ENCODE measurements at regions not wholly inside any gene's neighbourhood (a gene's known extent, or its start where the extent isn't known, plus 50 kb on each side); places are given as distances from the start of the nearest gene placed in this dataset.
A peak's percentile ranks its signal among the peaks of the same experiment; 100 is the strongest.

- Histone ChIP-seq H3K36me3 (ENCODE audit: control insufficient read depth in 2 of 2, extremely low read depth in 1 of 2, insufficient read depth in 1 of 2, low read length in 1 of 2) (no peaks in the 10 kb centered on the region), H3K9me3 (no peaks in the 10 kb centered on the region), H3K4me1 (ENCODE audit: control insufficient read depth in 1 of 2, extremely low read depth in 1 of 2, insufficient read depth in 2 of 2, low read length in 2 of 2) (no peaks in the 10 kb centered on the region), H3K4me3 (ENCODE audit: control insufficient read depth in 1 of 2, extremely low read depth in 1 of 2, low read length in 1 of 2) (no peak overlapping the region), H3K27ac (ENCODE audit: low read length) (no peak overlapping the region), H3K27me3 (replicated peaks in 1 of 2; ENCODE audit: control insufficient read depth in 2 of 2, extremely low read depth in 1 of 2, insufficient read depth in 2 of 2, low read length in 1 of 2) (no peaks in the 10 kb centered on the region)
- H3K4me3 Mint-ChIP-seq: no peak overlapping the region
- no peaks in the 10 kb centered on the region for H3K9me3 Mint-ChIP-seq
- WGBS (ENCODE audit: insufficient coverage): no CpG with 5 or more reads among the region's 4 CpGs
- no peak for ATAC-seq (replicated peaks in 1 of 4)
- H3K27me3 Mint-ChIP-seq: peaks cover 14 to 20% of the 10 kb centered on the region in 2 donors
- ChIA-PET CTCF (interaction anchor here in 1 of 2 donors (0.7 kb wide), 1 partner anchor 1786 kb away, joined by 4 read pairs; no protein-coding TSS in a partner anchor), POLR2A (no interaction called here)
- no peak for DNase-seq
- no peaks in the 10 kb centered on the region for H3K4me1 Mint-ChIP-seq
- H3K27ac Mint-ChIP-seq: no peak overlapping the region
- no peaks in the 10 kb centered on the region for H3K36me3 Mint-ChIP-seq
Observed at GRCh38 chr10:9311702-9312499, 1257.4 kb downstream of the GATA3 start.

DNA sequence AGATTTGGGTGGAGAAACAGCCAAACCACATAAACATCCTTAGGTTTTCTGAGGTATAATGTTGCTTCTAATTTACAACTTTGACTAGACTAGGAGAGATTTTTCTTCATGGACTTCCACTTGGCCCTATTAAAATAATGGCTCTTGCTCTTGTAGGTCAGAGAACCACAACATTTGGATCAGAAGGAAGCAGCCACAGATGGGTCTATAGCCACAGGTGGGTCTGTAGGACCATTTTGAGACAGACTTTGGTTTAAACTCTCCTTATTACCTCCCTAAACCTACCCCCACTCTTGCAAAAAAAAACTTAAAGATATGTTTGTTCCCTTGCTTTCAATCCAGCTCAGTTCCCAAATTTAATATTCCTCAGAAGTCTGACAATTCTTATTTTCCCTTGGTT is 1260.8 kb downstream of the GATA3 start:
- Histone ChIP-seq H3K36me3 (ENCODE audit: control insufficient read depth in 2 of 2, extremely low read depth in 1 of 2, insufficient read depth in 1 of 2, low read length in 1 of 2) (no peaks in the 10 kb centered on the region), H3K4me1 (ENCODE audit: control insufficient read depth in 1 of 2, extremely low read depth in 1 of 2, insufficient read depth in 2 of 2, low read length in 2 of 2) (no peaks in the 10 kb centered on the region), H3K4me3 (ENCODE audit: control insufficient read depth in 1 of 2, extremely low read depth in 1 of 2, low read length in 1 of 2) (no peak overlapping the region), H3K27ac (ENCODE audit: low read length) (no peak overlapping the region), H3K27me3 (replicated peaks in 1 of 2; ENCODE audit: control insufficient read depth in 2 of 2, extremely low read depth in 1 of 2, insufficient read depth in 2 of 2, low read length in 1 of 2) (no peaks in the 10 kb centered on the region), H3K9me3 (no peaks in the 10 kb centered on the region)
- no peak for ATAC-seq (replicated peaks in 1 of 4)
- no peak overlapping the region for H3K27ac Mint-ChIP-seq
- POLR2A ChIA-PET: no interaction called here
- CTCF ChIA-PET: interaction anchor here in 1 of 2 donors (0.6 kb wide), 1 partner anchor 11 kb away, joined by 3 read pairs; no protein-coding TSS in a partner anchor
- no peaks in the 10 kb centered on the region for H3K36me3 Mint-ChIP-seq
- H3K27me3 Mint-ChIP-seq: peaks cover 10 to 18% of the 10 kb centered on the region in 2 donors
- no peak for DNase-seq
- H3K9me3 Mint-ChIP-seq: no peaks in the 10 kb centered on the region
- H3K4me3 Mint-ChIP-seq: no peak overlapping the region
- H3K4me1 Mint-ChIP-seq: no peaks in the 10 kb centered on the region

GRCh38 chr10:9331583-9332008 is 1277.1 kb downstream of the GATA3 start:
- CTCF ChIA-PET: interaction anchor here (0.6 to 2.0 kb wide), 3 partner anchors 9 to 262 kb away, joined by 3 to 8 read pairs (median 4); no protein-coding TSS in a partner anchor
- H3K27me3 Mint-ChIP-seq: peaks cover 28 to 31% of the 10 kb centered on the region in 2 donors

GRCh38 chr10:9334270-9334669 is 1279.8 kb downstream of the GATA3 start:
- H3K4me3 ChIP-seq (ENCODE audit: control insufficient read depth in 1 of 2, extremely low read depth in 1 of 2, low read length in 1 of 2): no peak overlapping the region
- H3K27ac ChIP-seq (ENCODE audit: low read length): no peak overlapping the region
- DNase-seq: no peak
- ChIA-PET POLR2A (no interaction called here), CTCF (interaction anchor here in 1 of 2 donors (1.1 kb wide), 1 partner anchor 9 kb away, joined by 3 read pairs; no protein-coding TSS in a partner anchor)
- no peak for ATAC-seq (replicated peaks in 1 of 4)
- H3K27me3 ChIP-seq (replicated peaks in 1 of 2; ENCODE audit: control insufficient read depth in 2 of 2, extremely low read depth in 1 of 2, insufficient read depth in 2 of 2, low read length in 1 of 2): peaks cover 0 to 4% of the 10 kb centered on the region in 2 experiments
- no peaks in the 10 kb centered on the region for H3K36me3 ChIP-seq (ENCODE audit: control insufficient read depth in 2 of 2, extremely low read depth in 1 of 2, insufficient read depth in 1 of 2, low read length in 1 of 2)
- no peak overlapping the region for H3K4me3 Mint-ChIP-seq
- no peak overlapping the region for H3K27ac Mint-ChIP-seq
- no peaks in the 10 kb centered on the region for H3K4me1 ChIP-seq (ENCODE audit: control insufficient read depth in 1 of 2, extremely low read depth in 1 of 2, insufficient read depth in 2 of 2, low read length in 2 of 2)
- H3K4me1 Mint-ChIP-seq: peaks cover 0 to under 1% (median 0%) of the 10 kb centered on the region in 3 donors
- H3K9me3 ChIP-seq: no peaks in the 10 kb centered on the region
- 67% methylated on average over 1 of the region's 3 CpGs for WGBS (ENCODE audit: insufficient coverage)
- peaks cover 23 to 24% of the 10 kb centered on the region in 2 donors for H3K27me3 Mint-ChIP-seq
- no peaks in the 10 kb centered on the region for H3K9me3 Mint-ChIP-seq
- no peaks in the 10 kb centered on the region for H3K36me3 Mint-ChIP-seq

More at GRCh38 chr10:9331583-9332008, 1277.1 kb downstream of the GATA3 start:
- Mint-ChIP-seq H3K4me3 (no peak overlapping the region), H3K9me3 (no peaks in the 10 kb centered on the region), H3K4me1 (no peaks in the 10 kb centered on the region), H3K27ac (no peak overlapping the region), H3K36me3 (no peaks in the 10 kb centered on the region)
- Histone ChIP-seq H3K27ac (ENCODE audit: low read length) (no peak overlapping the region), H3K9me3 (no peaks in the 10 kb centered on the region), H3K36me3 (ENCODE audit: control insufficient read depth in 2 of 2, extremely low read depth in 1 of 2, insufficient read depth in 1 of 2, low read length in 1 of 2) (no peaks in the 10 kb centered on the region), H3K4me3 (ENCODE audit: control insufficient read depth in 1 of 2, extremely low read depth in 1 of 2, low read length in 1 of 2) (no peak overlapping the region), H3K27me3 (replicated peaks in 1 of 2; ENCODE audit: control insufficient read depth in 2 of 2, extremely low read depth in 1 of 2, insufficient read depth in 2 of 2, low read length in 1 of 2) (peaks cover 0 to 8% of the 10 kb centered on the region in 2 experiments), H3K4me1 (ENCODE audit: control insufficient read depth in 1 of 2, extremely low read depth in 1 of 2, insufficient read depth in 2 of 2, low read length in 2 of 2) (no peaks in the 10 kb centered on the region)
- peak in 1 of 35 experiments; percentile 68 for DNase-seq
- WGBS (ENCODE audit: insufficient coverage): no CpG with 5 or more reads among the region's 3 CpGs
- peak; percentile 26 to 50 (median 46) for ATAC-seq (replicated peaks in 1 of 4)
- POLR2A ChIA-PET: no interaction called here

GRCh38 chr10:9339716-9340115 is 1285.2 kb downstream of the GATA3 start:
- Histone ChIP-seq H3K4me1 (ENCODE audit: control insufficient read depth in 1 of 2, extremely low read depth in 1 of 2, insufficient read depth in 2 of 2, low read length in 2 of 2) (peaks cover 0 to 3% of the 10 kb centered on the region in 2 experiments), H3K36me3 (ENCODE audit: control insufficient read depth in 2 of 2, extremely low read depth in 1 of 2, insufficient read depth in 1 of 2, low read length in 1 of 2) (no peaks in the 10 kb centered on the region), H3K27ac (ENCODE audit: low read length) (no peak overlapping the region), H3K27me3 (replicated peaks in 1 of 2; ENCODE audit: control insufficient read depth in 2 of 2, extremely low read depth in 1 of 2, insufficient read depth in 2 of 2, low read length in 1 of 2) (no peaks in the 10 kb centered on the region), H3K9me3 (no peaks in the 10 kb centered on the region), H3K4me3 (ENCODE audit: control insufficient read depth in 1 of 2, extremely low read depth in 1 of 2, low read length in 1 of 2) (no peak overlapping the region)
- H3K9me3 Mint-ChIP-seq: no peaks in the 10 kb centered on the region
- no peak overlapping the region for H3K27ac Mint-ChIP-seq
- peaks cover 9 to 12% of the 10 kb centered on the region in 2 donors for H3K27me3 Mint-ChIP-seq
- H3K4me1 Mint-ChIP-seq: peaks cover 0 to 6% (median 0%) of the 10 kb centered on the region in 3 donors
- no peak overlapping the region for H3K4me3 Mint-ChIP-seq
- WGBS (ENCODE audit: insufficient coverage): no CpG with 5 or more reads among the region's 1 CpG
- H3K36me3 Mint-ChIP-seq: no peaks in the 10 kb centered on the region
- ATAC-seq (replicated peaks in 1 of 4): peak in 1 of 4 experiments; percentile 33
- ChIA-PET CTCF (interaction anchor here in 1 of 2 donors (0.7 to 1.5 kb wide), 2 partner anchors 9 to 11 kb away, joined by 3 to 6 read pairs; no protein-coding TSS in a partner anchor), POLR2A (no interaction called here)
- DNase-seq: no peak

DNA sequence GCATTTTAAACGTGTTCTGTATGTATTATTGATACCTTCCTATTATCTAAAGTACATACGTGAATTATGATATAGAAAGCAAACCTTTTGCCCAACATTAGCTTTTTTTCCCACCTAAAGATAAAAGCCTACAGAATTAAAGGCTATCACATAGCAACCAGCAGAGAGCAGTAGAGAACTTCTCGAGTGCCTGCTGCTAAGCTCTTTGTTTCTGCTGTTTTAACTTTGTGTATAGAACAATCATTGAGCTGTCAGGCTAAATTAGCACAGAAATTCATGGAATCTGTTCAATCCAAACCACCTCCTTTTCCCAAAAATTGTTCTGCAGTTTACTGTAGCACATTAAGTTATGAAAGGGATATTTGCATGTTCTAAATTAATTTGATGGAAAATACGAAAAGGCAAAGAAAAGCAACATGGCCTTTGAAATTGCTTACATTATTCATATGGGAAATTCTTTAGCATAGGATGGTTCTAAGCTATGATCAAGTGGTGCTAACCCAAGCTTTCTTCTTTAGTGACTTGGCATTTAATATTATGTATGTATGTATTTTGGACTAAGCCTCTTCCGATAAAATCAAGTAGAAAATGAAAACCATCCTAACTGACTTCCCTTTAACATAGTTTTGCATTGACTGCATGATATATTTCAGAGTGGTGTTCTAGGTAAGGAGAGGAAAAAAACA is 1288.5 kb downstream of the GATA3 start:
- ChIA-PET POLR2A (no interaction called here), CTCF (interaction anchor here (0.7 to 1.8 kb wide), 5 partner anchors 9 to 1928 kb away, joined by 3 to 8 read pairs (median 4); no protein-coding TSS in a partner anchor)
- H3K36me3 Mint-ChIP-seq: peaks cover 5% of the 10 kb centered on the region
- H3K4me1 Mint-ChIP-seq: peaks cover 3 to 6% (median 6%) of the 10 kb centered on the region in 3 donors
- 50% methylated on average over 2 of the region's 5 CpGs for WGBS (ENCODE audit: insufficient coverage)
- H3K27me3 ChIP-seq (replicated peaks in 1 of 2; ENCODE audit: control insufficient read depth in 2 of 2, extremely low read depth in 1 of 2, insufficient read depth in 2 of 2, low read length in 1 of 2): no peaks in the 10 kb centered on the region
- ATAC-seq (replicated peaks in 1 of 4) (peak in 1 of 4 experiments; percentile 38), DNase-seq (peak in 3 of 35 experiments; percentile 2 to 45 (median 4))
- peaks cover 0 to 6% of the 10 kb centered on the region in 2 experiments for H3K4me1 ChIP-seq (ENCODE audit: control insufficient read depth in 1 of 2, extremely low read depth in 1 of 2, insufficient read depth in 2 of 2, low read length in 2 of 2)
- H3K9me3 Mint-ChIP-seq: peaks cover 0 to 11% (median 6%) of the 10 kb centered on the region in 3 donors
- H3K27me3 Mint-ChIP-seq: peaks cover 3 to 7% of the 10 kb centered on the region in 2 donors
- H3K9me3 ChIP-seq: no peaks in the 10 kb centered on the region
- no peaks in the 10 kb centered on the region for H3K36me3 ChIP-seq (ENCODE audit: control insufficient read depth in 2 of 2, extremely low read depth in 1 of 2, insufficient read depth in 1 of 2, low read length in 1 of 2)
- H3K27ac Mint-ChIP-seq: no peak overlapping the region
- no peak overlapping the region for H3K4me3 Mint-ChIP-seq
- H3K27ac ChIP-seq (ENCODE audit: low read length): no peak overlapping the region
- H3K4me3 ChIP-seq (ENCODE audit: control insufficient read depth in 1 of 2, extremely low read depth in 1 of 2, low read length in 1 of 2): no peak overlapping the region
